Hepatocyte (in vitro differentiated cells): ENCODE measurements at regions not wholly inside any gene's neighbourhood (a gene's known extent, or its start where the extent isn't known, plus 50 kb on each side); places are given as distances from the start of the nearest gene placed in this dataset.

Source experiments
- DNase-seq: peaks from one replicate; pipeline ENCODE4 v3.0.0-alpha.2; 2016; ENCODE audit warnings: low spot score
- H2AFZ ChIP-seq: fragments of 200-600 bp; sonication (generic); 2 replicates; pipeline ENCODE4 v1.6.0; 2016; ENCODE audit warnings: antibody characterized with exemption, mild to moderate bottlenecking
- H3K27ac ChIP-seq: fragments of 200-600 bp; sonication (generic); 2 replicates; pipeline ENCODE4 v1.5.1; 2016; ENCODE audit warnings: mild to moderate bottlenecking
- H3K27me3 ChIP-seq: fragments of 200-600 bp; sonication (generic); 2 replicates; pipeline ENCODE4 v1.6.1; 2016
- H3K36me3 ChIP-seq: fragments of 200-600 bp; sonication (generic); replicated peaks from 2 replicates; pipeline ENCODE4 v1.5.1; 2016; ENCODE audit warnings: low read depth; ENCODE audit not compliant: insufficient read depth
- H3K4me1 ChIP-seq: fragments of 200-600 bp; sonication (generic); 2 replicates; pipeline ENCODE4 v1.5.1; 2016; ENCODE audit warnings: mild to moderate bottlenecking, moderate library complexity; ENCODE audit not compliant: insufficient read depth
- H3K4me2 ChIP-seq: fragments of 200-600 bp; sonication (generic); 2 replicates; pipeline ENCODE4 v1.6.0; 2016
- H3K4me3 ChIP-seq: fragments of 200-600 bp; sonication (generic); 2 replicates; pipeline ENCODE4 v1.5.1; 2016; ENCODE audit warnings: mild to moderate bottlenecking
- H3K79me2 ChIP-seq: fragments of 200-600 bp; sonication (generic); 2 replicates; pipeline ENCODE4 v1.6.0; 2017; ENCODE audit warnings: mild to moderate bottlenecking
- H3K9me2 ChIP-seq: fragments of 200-600 bp; sonication (generic); replicated peaks from 2 replicates; pipeline ENCODE4 v1.6.0; 2017; ENCODE audit warnings: mild to moderate bottlenecking; ENCODE audit not compliant: insufficient read depth
- H3K9me3 ChIP-seq: fragments of 200-600 bp; sonication (generic); 2 replicates; pipeline ENCODE4 v1.5.1; 2016; ENCODE audit warnings: low read depth, mild to moderate bottlenecking
- H4K20me1 ChIP-seq: fragments of 200-600 bp; sonication (generic); 2 replicates; pipeline ENCODE4 v1.6.0; 2016; ENCODE audit warnings: mild to moderate bottlenecking; ENCODE audit not compliant: insufficient read depth, poor library complexity, severe bottlenecking
- CTCF ChIP-seq: fragments of 200-600 bp; sonication (generic); IDR thresholded peaks from 2 replicates; pipeline ENCODE4 v1.5.1; 2016; ENCODE audit warnings: antibody characterized with exemption, mild to moderate bottlenecking; ENCODE audit not compliant: poor library complexity
- EZH2 ChIP-seq: fragments of 200-600 bp; sonication (generic); IDR thresholded peaks from 2 replicates; pipeline ENCODE4 v1.6.1; 2016; ENCODE audit warnings: antibody characterized with exemption, mild to moderate bottlenecking, borderline replicate concordance
- EZH2phosphoT487 ChIP-seq: fragments of 200-600 bp; sonication (generic); IDR thresholded peaks from one replicate; pipeline ENCODE4 v1.6.1; 2018; ENCODE audit warnings: antibody characterized with exemption, mild to moderate bottlenecking, low read depth, moderate library complexity; ENCODE audit not compliant: unreplicated experiment, severe bottlenecking
- WGBS: methylation state at CpG from one replicate; pipeline ENCODE4 v1.1.6; 2016; ENCODE audit warnings: low lambda C conversion rate; ENCODE audit errors: missing lambda C conversion rate; 5-methylcytosine and 5-hydroxymethylcytosine counted together

GRCh38 chr3:162007722-162008121, 511.1 kb downstream of the OTOL1 start:
- no peaks in the 10 kb centered on the region for H3K79me2 ChIP-seq
- no peak overlapping the region for H3K27ac ChIP-seq
- no peaks in the 10 kb centered on the region for H3K4me1 ChIP-seq
- 90% methylated on average over 2 of the region's 2 CpGs for WGBS
- no peak for TF ChIP-seq CTCF
- TF ChIP-seq EZH2phosphoT487, result no peak
- no peaks in the 10 kb centered on the region for H3K36me3 ChIP-seq
- H4K20me1 ChIP-seq, result no peaks in the 10 kb centered on the region
- H2AFZ ChIP-seq, result no peak overlapping the region
- no peak for DNase-seq
- no peaks in the 10 kb centered on the region for H3K9me3 ChIP-seq
- H3K4me3 ChIP-seq, result no peak overlapping the region
- H3K9me2 ChIP-seq, result no peaks in the 10 kb centered on the region
- H3K4me2 ChIP-seq, result no peak overlapping the region
- no peaks in the 10 kb centered on the region for H3K27me3 ChIP-seq

GRCh38 chr3:162012633-162013032, 516.0 kb downstream of the OTOL1 start:
- DNase-seq, result no peak
- no peaks in the 10 kb centered on the region for H4K20me1 ChIP-seq
- no peak overlapping the region for H3K4me3 ChIP-seq
- no peaks in the 10 kb centered on the region for H3K79me2 ChIP-seq
- no peak overlapping the region for H2AFZ ChIP-seq
- H3K9me3 ChIP-seq, result no peaks in the 10 kb centered on the region
- H3K4me2 ChIP-seq, result no peak overlapping the region
- no peaks in the 10 kb centered on the region for H3K4me1 ChIP-seq
- H3K27ac ChIP-seq, result no peak overlapping the region
- 83% methylated on average over 3 of the region's 3 CpGs for WGBS
- TF ChIP-seq EZH2, result no peak
- no peaks in the 10 kb centered on the region for H3K9me2 ChIP-seq
- no peaks in the 10 kb centered on the region for H3K36me3 ChIP-seq
- no peaks in the 10 kb centered on the region for H3K27me3 ChIP-seq

- Histone ChIP-seq H3K4me2 (no peak overlapping the region), H3K36me3 (no peaks in the 10 kb centered on the region), H3K9me3 (no peaks in the 10 kb centered on the region), H3K9me2 (no peaks in the 10 kb centered on the region), H3K79me2 (no peaks in the 10 kb centered on the region), H2AFZ (no peak overlapping the region), H3K4me1 (no peaks in the 10 kb centered on the region), H3K27ac (no peak overlapping the region), H3K27me3 (no peaks in the 10 kb centered on the region), H3K4me3 (no peak overlapping the region), H4K20me1 (no peaks in the 10 kb centered on the region)
- TF ChIP-seq EZH2 (no peak), EZH2phosphoT487 (no peak), CTCF (no peak)
- 98% methylated on average over 5 of the region's 5 CpGs for WGBS
- no peak for DNase-seq
Measured at GRCh38 chr3:162014284-162014683, 517.7 kb downstream of the OTOL1 start.

GRCh38 chr3:162015856-162016255, 519.2 kb downstream of the OTOL1 start:
- no peak overlapping the region for H2AFZ ChIP-seq
- no peaks in the 10 kb centered on the region for H3K36me3 ChIP-seq
- no peaks in the 10 kb centered on the region for H3K27me3 ChIP-seq
- H3K9me2 ChIP-seq, result no peaks in the 10 kb centered on the region
- TF ChIP-seq CTCF (no peak), EZH2phosphoT487 (no peak), EZH2 (no peak)
- H4K20me1 ChIP-seq, result no peaks in the 10 kb centered on the region
- H3K4me3 ChIP-seq, result no peak overlapping the region
- DNase-seq, result no peak
- no peaks in the 10 kb centered on the region for H3K9me3 ChIP-seq
- no peak overlapping the region for H3K27ac ChIP-seq
- no peak overlapping the region for H3K4me2 ChIP-seq
- no peaks in the 10 kb centered on the region for H3K4me1 ChIP-seq
- no peaks in the 10 kb centered on the region for H3K79me2 ChIP-seq
